ENCODE measurements at regions not wholly inside any gene's neighbourhood (a gene's known extent, or its start where the extent isn't known, plus 50 kb on each side); places are given as distances from the start of the nearest gene placed in this dataset.

DNA sequence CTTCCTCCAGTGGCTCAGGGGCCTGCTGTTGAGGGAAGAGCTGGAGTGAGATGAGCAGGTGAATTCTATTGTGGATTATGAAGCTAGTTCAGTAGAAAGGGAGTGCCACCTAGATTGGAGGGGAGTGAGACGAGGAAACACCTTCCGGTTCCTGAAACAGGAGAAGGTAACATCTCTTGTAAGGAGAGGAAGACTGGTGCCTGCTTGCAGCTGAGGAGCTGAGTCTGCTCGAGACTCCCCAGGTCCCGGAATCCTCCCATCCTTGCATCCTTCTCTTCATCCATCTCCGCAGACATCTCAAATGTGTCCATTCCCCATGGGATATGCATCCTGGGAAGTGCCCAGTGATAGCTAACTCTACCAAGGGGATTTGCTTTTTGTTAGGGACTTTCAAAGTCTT lies 242.9 kb upstream of the ZFP64 start:
- no peak overlapping the region for H3K27ac Mint-ChIP-seq
- peaks cover 18% of the 10 kb centered on the region for H3K4me1 Mint-ChIP-seq (ENCODE audit: low read depth)
- H3K27me3 Mint-ChIP-seq, result no peaks in the 10 kb centered on the region
- H3K4me3 Mint-ChIP-seq (ENCODE audit: low read depth), result no peak overlapping the region
- H3K36me3 Mint-ChIP-seq (ENCODE audit: insufficient read depth), result no peaks in the 10 kb centered on the region
- DNase-seq (ENCODE audit: low spot score, unreplicated experiment), result no peak
- peaks cover under 1% of the 10 kb centered on the region for H3K9me3 Mint-ChIP-seq (ENCODE audit: low read depth)
- TF ChIP-seq, protein P1, sequence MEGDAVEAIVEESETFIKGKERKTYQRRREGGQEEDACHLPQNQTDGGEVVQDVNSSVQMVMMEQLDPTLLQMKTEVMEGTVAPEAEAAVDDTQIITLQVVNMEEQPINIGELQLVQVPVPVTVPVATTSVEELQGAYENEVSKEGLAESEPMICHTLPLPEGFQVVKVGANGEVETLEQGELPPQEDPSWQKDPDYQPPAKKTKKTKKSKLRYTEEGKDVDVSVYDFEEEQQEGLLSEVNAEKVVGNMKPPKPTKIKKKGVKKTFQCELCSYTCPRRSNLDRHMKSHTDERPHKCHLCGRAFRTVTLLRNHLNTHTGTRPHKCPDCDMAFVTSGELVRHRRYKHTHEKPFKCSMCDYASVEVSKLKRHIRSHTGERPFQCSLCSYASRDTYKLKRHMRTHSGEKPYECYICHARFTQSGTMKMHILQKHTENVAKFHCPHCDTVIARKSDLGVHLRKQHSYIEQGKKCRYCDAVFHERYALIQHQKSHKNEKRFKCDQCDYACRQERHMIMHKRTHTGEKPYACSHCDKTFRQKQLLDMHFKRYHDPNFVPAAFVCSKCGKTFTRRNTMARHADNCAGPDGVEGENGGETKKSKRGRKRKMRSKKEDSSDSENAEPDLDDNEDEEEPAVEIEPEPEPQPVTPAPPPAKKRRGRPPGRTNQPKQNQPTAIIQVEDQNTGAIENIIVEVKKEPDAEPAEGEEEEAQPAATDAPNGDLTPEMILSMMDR (IDR thresholded peaks at IDR 0.05; ENCODE audit: unreplicated experiment), result no peak

DNA sequence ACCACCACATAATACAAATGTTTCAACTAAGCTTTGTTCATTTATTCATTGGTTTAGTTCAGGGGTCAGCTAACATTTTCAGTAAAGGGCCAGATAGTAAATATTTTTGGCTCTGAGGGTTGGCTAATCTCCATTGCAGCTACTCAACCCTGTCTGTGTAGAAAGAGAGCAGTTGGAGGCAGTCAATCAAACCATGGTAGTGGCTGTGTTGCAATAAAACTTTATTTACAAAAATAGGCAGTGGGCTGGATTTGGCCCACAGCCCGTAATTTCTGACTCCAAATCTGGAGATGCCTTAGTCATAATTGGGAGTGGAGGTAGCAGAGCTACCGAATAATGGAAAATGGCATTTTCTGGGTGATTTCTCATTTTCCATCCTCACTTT lies 242.5 kb upstream of the ZFP64 start:
- no peak for DNase-seq (ENCODE audit: low spot score, unreplicated experiment)
- TF ChIP-seq, protein P1 (IDR thresholded peaks at IDR 0.05; ENCODE audit: unreplicated experiment), result no peak
- peaks cover 13% of the 10 kb centered on the region for H3K4me1 Mint-ChIP-seq (ENCODE audit: low read depth)
- peaks cover 4% of the 10 kb centered on the region for H3K9me3 Mint-ChIP-seq (ENCODE audit: low read depth)
- no peak overlapping the region for H3K4me3 Mint-ChIP-seq (ENCODE audit: low read depth)
- no peaks in the 10 kb centered on the region for H3K36me3 Mint-ChIP-seq (ENCODE audit: insufficient read depth)
- no peak overlapping the region for H3K27ac Mint-ChIP-seq
- no peaks in the 10 kb centered on the region for H3K27me3 Mint-ChIP-seq

DNA sequence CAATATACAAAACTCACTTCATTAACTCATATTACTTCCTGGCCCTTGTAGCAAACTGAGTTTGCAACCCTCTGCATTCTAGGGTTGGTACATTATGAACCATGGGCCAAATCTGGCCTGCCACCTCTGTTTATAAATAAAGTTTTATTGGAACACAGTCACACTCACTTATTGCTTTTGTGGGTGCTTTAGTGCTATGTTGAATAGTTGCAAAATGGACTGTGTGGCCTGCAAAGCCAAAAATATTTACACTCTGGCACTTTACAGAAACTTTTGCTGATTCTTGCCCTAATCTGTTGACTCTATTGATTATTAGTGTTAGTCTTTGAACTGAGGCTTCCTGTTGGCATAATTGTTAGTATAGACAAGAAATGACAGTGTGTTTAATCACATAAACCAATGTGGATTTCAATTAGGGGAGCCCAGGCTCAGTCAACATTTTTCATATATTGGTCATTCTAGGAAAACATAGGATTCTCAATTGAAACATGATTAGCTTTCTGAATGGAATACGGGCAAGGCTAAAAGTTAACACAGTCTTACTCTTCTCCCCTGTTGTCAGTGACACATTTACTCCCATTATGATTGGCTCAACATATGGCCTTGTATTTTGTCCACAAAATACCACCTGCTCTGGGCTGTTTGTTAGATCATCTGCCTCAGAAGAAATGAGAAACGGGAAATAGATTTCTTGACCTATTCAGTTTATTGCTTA lies 241.9 kb upstream of the ZFP64 start:
- Mint-ChIP-seq H3K27me3 (no peaks in the 10 kb centered on the region), H3K9me3 (ENCODE audit: low read depth) (peaks cover 4% of the 10 kb centered on the region), H3K4me1 (ENCODE audit: low read depth) (peaks cover 8% of the 10 kb centered on the region), H3K27ac (no peak overlapping the region), H3K36me3 (ENCODE audit: insufficient read depth) (no peaks in the 10 kb centered on the region), H3K4me3 (ENCODE audit: low read depth) (no peak overlapping the region)
- TF ChIP-seq, protein P1 (IDR thresholded peaks at IDR 0.05; ENCODE audit: unreplicated experiment), result no peak
- no peak for DNase-seq (ENCODE audit: low spot score, unreplicated experiment)

DNA sequence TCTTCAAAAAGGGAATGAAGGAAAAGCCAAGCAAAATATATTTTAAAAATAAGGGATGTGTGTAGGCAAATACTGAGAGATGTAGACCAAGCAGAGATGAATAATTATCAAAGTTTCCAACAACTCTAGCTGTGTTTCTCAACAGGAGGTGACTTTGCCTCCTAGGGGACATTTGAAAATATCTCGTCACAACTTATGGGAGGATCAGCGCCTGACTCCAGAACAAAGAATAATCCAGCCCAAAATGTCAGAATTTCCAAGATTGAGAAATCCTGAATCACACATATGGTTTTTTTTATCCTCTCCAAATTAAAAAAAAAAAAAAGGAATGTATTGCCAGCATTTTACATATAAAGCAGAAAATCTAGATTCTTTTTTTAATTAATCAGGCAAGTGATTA lies 241.2 kb upstream of the ZFP64 start:
- TF ChIP-seq, protein P1 (IDR thresholded peaks at IDR 0.05; ENCODE audit: unreplicated experiment), result no peak
- Mint-ChIP-seq H3K27ac (peak overlapping the region; percentile 67), H3K36me3 (ENCODE audit: insufficient read depth) (no peaks in the 10 kb centered on the region), H3K9me3 (ENCODE audit: low read depth) (peaks cover 4% of the 10 kb centered on the region), H3K4me1 (ENCODE audit: low read depth) (peaks cover 5% of the 10 kb centered on the region), H3K4me3 (ENCODE audit: low read depth) (no peak overlapping the region), H3K27me3 (no peaks in the 10 kb centered on the region)
- no peak for DNase-seq (ENCODE audit: low spot score, unreplicated experiment)

DNA sequence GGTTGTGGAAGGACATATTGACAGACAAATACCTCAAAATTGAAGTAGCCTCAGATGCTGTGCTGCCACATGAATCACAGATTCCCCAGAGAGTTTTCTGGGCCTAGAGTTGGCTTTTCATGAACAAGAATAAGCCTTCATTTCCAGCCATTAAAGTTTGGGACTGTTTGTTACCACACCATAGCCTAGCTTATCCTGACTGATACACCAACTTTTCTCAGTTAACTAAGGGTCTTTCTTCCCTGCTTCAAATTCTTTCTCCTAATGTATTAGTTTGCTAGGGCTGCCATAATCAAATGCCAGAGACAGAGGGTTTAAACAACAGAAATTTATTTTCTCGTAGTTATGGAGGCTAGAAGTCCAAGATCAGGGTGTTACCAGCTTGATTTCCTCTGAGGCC lies 237.4 kb upstream of the ZFP64 start:
- peaks cover 3% of the 10 kb centered on the region for H3K27me3 Mint-ChIP-seq
- H3K4me1 Mint-ChIP-seq (ENCODE audit: low read depth), result peaks cover 10% of the 10 kb centered on the region
- no peak overlapping the region for H3K27ac Mint-ChIP-seq
- no peaks in the 10 kb centered on the region for H3K36me3 Mint-ChIP-seq (ENCODE audit: insufficient read depth)
- TF ChIP-seq, protein P1 (IDR thresholded peaks at IDR 0.05; ENCODE audit: unreplicated experiment), result no peak
- no peak for DNase-seq (ENCODE audit: low spot score, unreplicated experiment)
- no peak overlapping the region for H3K4me3 Mint-ChIP-seq (ENCODE audit: low read depth)
- H3K9me3 Mint-ChIP-seq (ENCODE audit: low read depth), result peaks cover 4% of the 10 kb centered on the region
